ENCODE measurements at regions not wholly inside any gene's neighbourhood (a gene's known extent, or its start where the extent isn't known, plus 50 kb on each side); places are given as distances from the start of the nearest gene placed in this dataset.

GRCh38 chr6:6784514-6785162 lies 196.1 kb downstream of the LY86 start:
- no peak for DNase-seq

- DNase-seq = no peak
Observed at GRCh38 chr6:6785163-6785521, 196.6 kb downstream of the LY86 start.

- DNase-seq = peak; percentile 51
Observed at GRCh38 chr6:6788394-6789032, 200.0 kb downstream of the LY86 start.

- DNase-seq = peak; percentile 23
Observed at GRCh38 chr6:6790393-6790792, 201.9 kb downstream of the LY86 start.

- peak; percentile 54 for DNase-seq
Observed at GRCh38 chr6:6790891-6791290, 202.4 kb downstream of the LY86 start.

GRCh38 chr6:6793388-6794250 lies 205.1 kb downstream of the LY86 start:
- peak; percentile 94 for DNase-seq

- DNase-seq = peak; percentile 86
Observed at GRCh38 chr6:6795393-6795792, 206.9 kb downstream of the LY86 start.

- peak; percentile 71 for DNase-seq
Observed at GRCh38 chr6:6796818-6797217, 208.3 kb downstream of the LY86 start.

GRCh38 chr6:6798448-6798860 lies 209.9 kb downstream of the LY86 start:
- DNase-seq = peak; percentile 28

- peak; percentile 26 for DNase-seq
Observed at GRCh38 chr6:6801005-6801335, 212.4 kb downstream of the LY86 start.

GRCh38 chr6:6801635-6802218 lies 213.2 kb downstream of the LY86 start:
- no peak for DNase-seq

- DNase-seq = no peak
Observed at GRCh38 chr6:6803180-6803977, 214.9 kb downstream of the LY86 start.

- peak; percentile 20 for DNase-seq
Observed at GRCh38 chr6:6804843-6805615, 216.5 kb downstream of the LY86 start.

- peak; percentile 96 for DNase-seq
Observed at GRCh38 chr6:6806844-6807518, 218.5 kb downstream of the LY86 start.

GRCh38 chr6:6808343-6808742 lies 219.8 kb downstream of the LY86 start:
- no peak for DNase-seq

GRCh38 chr6:6808915-6809314 lies 220.4 kb downstream of the LY86 start:
- no peak for DNase-seq

GRCh38 chr6:6810727-6811126 lies 222.2 kb downstream of the LY86 start:
- peak; percentile 55 for DNase-seq

GRCh38 chr6:6811128-6812009 lies 222.8 kb downstream of the LY86 start:
- DNase-seq = peak; percentile 60

GRCh38 chr6:6812427-6812826 lies 223.9 kb downstream of the LY86 start:
- DNase-seq = no peak

GRCh38 chr6:6815732-6816131 lies 227.2 kb downstream of the LY86 start:
- DNase-seq = no peak

Measured in inflammatory macrophage treated with lipopolysaccharide for 4 hours (primary cell).